IPS-15b (cell line): ENCODE measurements at regions not wholly inside any gene's neighbourhood (a gene's known extent, or its start where the extent isn't known, plus 50 kb on each side); places are given as distances from the start of the nearest gene placed in this dataset.

ENCODE experiments used
- H3K27me3 ChIP-seq: one replicate; pipeline ENCODE4 v1.6.1; 2013; ENCODE audit warnings: low read length; ENCODE audit not compliant: control insufficient read depth, insufficient read depth
- H3K36me3 ChIP-seq: one replicate; pipeline ENCODE4 v1.6.1; 2013; ENCODE audit warnings: low read length; ENCODE audit not compliant: control insufficient read depth, insufficient read depth
- H3K4me1 ChIP-seq: one replicate; pipeline ENCODE4 v1.6.1; 2013; ENCODE audit warnings: mild to moderate bottlenecking, low read length; ENCODE audit not compliant: control insufficient read depth, insufficient read depth
- H3K4me3 ChIP-seq: one replicate; pipeline ENCODE4 v1.5.1; 2013; ENCODE audit warnings: low read depth, low read length
- H3K9ac ChIP-seq: one replicate; pipeline ENCODE4 v1.6.1; 2013; ENCODE audit warnings: low read depth, mild to moderate bottlenecking, low read length
- H3K9me3 ChIP-seq: one replicate; pipeline ENCODE4 v1.6.1; 2013; ENCODE audit warnings: mild to moderate bottlenecking, low read length; ENCODE audit not compliant: control insufficient read depth, insufficient read depth

DNA sequence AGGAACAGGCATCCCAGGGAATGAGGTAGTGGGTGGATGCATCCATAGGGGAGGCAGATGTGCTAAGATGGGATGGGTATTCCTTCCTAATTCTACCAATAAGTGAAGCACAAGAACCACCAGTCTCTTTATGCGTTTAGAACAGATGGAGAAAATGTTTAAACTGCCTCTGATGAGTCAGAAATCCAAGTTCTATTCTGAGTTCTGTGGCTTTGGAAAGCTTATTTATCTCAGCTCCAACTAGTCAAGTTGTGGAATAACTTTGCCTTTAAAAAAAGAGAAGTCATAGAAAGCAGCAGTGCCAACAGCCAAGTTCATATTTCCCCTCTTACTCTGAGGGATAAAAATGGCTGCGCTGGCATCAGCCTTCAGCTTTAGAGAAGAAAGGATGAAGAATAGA lies 761.7 kb downstream of the IGSF11 start:
- Histone ChIP-seq H3K27me3 (no peaks in the 10 kb centered on the region), H3K4me1 (no peaks in the 10 kb centered on the region), H3K9me3 (no peaks in the 10 kb centered on the region), H3K36me3 (no peaks in the 10 kb centered on the region), H3K9ac (no peak overlapping the region), H3K4me3 (no peak overlapping the region)

GRCh38 chr3:118277814-118278213 lies 756.8 kb downstream of the IGSF11 start:
- H3K9ac ChIP-seq = no peak overlapping the region
- H3K4me1 ChIP-seq = peaks cover 9% of the 10 kb centered on the region
- no peaks in the 10 kb centered on the region for H3K36me3 ChIP-seq
- no peaks in the 10 kb centered on the region for H3K27me3 ChIP-seq
- no peak overlapping the region for H3K4me3 ChIP-seq
- H3K9me3 ChIP-seq = no peaks in the 10 kb centered on the region

DNA sequence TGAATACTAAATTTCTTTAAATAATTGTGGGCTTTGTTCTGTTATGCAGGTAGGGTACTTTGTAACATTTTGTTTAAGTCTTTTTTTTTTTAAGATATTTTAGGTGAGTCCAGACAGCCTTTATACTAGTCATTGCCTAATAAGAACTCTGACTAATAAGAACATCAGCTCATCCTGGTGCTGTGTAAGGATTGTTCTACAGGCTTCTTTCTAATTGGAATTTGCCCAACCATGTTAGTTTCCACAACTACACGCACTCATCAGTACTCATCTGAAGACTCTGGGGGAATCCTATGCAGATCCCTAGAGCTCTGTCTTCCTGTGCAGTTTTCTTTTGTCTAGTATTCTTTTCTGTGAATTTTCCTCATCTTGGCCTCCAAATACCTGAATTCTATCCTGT lies 741.8 kb downstream of the IGSF11 start:
- H3K4me3 ChIP-seq = no peak overlapping the region
- H3K36me3 ChIP-seq = no peaks in the 10 kb centered on the region
- H3K9ac ChIP-seq = no peak overlapping the region
- no peaks in the 10 kb centered on the region for H3K9me3 ChIP-seq
- H3K4me1 ChIP-seq = no peaks in the 10 kb centered on the region
- H3K27me3 ChIP-seq = no peaks in the 10 kb centered on the region

GRCh38 chr3:118298133-118298532 lies 736.5 kb downstream of the IGSF11 start:
- Histone ChIP-seq H3K4me1 (no peaks in the 10 kb centered on the region), H3K36me3 (no peaks in the 10 kb centered on the region), H3K27me3 (no peaks in the 10 kb centered on the region), H3K9ac (no peak overlapping the region), H3K9me3 (no peaks in the 10 kb centered on the region), H3K4me3 (no peak overlapping the region)

DNA sequence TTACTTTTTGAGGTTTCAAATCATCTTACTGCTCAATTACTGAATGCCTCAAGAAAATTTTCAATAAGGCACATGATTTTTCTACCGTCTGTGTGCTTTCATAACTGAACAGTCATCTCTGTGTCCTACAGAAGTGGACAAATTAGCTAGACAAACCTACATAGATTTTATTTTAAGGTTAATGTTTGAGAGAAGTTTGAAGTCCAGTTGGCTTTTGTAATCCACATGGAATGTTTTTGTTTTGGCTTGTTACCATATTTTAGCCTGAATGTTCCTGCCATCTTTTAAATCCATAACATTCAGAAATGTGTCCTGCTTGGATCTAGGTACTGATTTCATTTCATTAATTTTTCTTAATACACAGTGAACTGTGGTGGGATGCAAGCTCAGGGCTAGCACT lies 730.1 kb downstream of the IGSF11 start:
- Histone ChIP-seq H3K4me3 (no peak overlapping the region), H3K36me3 (no peaks in the 10 kb centered on the region), H3K9me3 (no peaks in the 10 kb centered on the region), H3K27me3 (no peaks in the 10 kb centered on the region), H3K4me1 (no peaks in the 10 kb centered on the region), H3K9ac (no peak overlapping the region)

GRCh38 chr3:118332699-118333098 lies 701.9 kb downstream of the IGSF11 start:
- Histone ChIP-seq H3K36me3 (no peaks in the 10 kb centered on the region), H3K9ac (no peak overlapping the region), H3K4me1 (no peaks in the 10 kb centered on the region), H3K9me3 (peaks cover 8% of the 10 kb centered on the region), H3K4me3 (no peak overlapping the region), H3K27me3 (no peaks in the 10 kb centered on the region)

GRCh38 chr3:118337649-118338048 lies 697.0 kb downstream of the IGSF11 start:
- Histone ChIP-seq H3K9ac (no peak overlapping the region), H3K4me1 (no peaks in the 10 kb centered on the region), H3K36me3 (no peaks in the 10 kb centered on the region), H3K4me3 (no peak overlapping the region), H3K27me3 (no peaks in the 10 kb centered on the region), H3K9me3 (peaks cover 7% of the 10 kb centered on the region)

DNA sequence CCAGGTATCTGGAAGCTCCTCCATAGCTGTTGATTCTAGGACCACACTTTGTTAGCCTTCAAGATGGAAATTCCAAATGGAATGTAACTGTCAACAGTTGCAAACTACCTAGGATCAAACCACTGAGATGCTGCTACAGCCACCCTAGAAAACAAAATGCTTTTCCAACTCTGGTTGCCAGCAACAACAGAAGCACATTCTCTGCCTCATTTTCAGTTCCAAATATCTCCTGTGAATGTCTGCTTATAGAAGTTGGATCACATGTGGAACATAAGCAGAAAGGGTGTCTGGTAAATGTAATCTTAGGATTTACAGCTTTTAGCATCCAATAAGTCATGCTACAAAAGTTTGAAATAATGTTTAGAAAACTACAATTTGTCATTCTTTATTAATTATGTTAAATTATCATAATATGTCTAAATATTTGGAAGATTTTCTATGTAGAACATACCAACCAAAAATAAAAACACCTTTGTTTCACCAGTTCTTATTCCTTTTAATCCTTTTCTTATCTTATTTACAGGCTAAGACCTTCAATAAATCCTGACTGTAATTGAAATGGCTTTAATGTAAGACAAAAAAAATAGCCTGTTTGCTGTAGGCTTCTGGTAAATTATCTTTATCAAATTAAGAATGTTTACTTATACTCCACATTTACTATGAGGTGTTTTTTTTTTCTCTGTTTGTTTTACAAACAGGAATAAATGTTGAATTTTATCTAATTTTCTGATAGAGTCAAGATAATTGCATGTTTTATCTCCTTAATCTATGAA lies 687.1 kb downstream of the IGSF11 start:
- H3K4me3 ChIP-seq = no peak overlapping the region
- no peaks in the 10 kb centered on the region for H3K27me3 ChIP-seq
- H3K9ac ChIP-seq = no peak overlapping the region
- no peaks in the 10 kb centered on the region for H3K36me3 ChIP-seq
- no peaks in the 10 kb centered on the region for H3K4me1 ChIP-seq
- H3K9me3 ChIP-seq = no peaks in the 10 kb centered on the region

- Histone ChIP-seq H3K36me3 (no peaks in the 10 kb centered on the region), H3K4me1 (no peaks in the 10 kb centered on the region), H3K9ac (no peak overlapping the region), H3K9me3 (no peaks in the 10 kb centered on the region), H3K27me3 (no peaks in the 10 kb centered on the region), H3K4me3 (no peak overlapping the region)
Measured at GRCh38 chr3:118348169-118348557, 686.5 kb downstream of the IGSF11 start.

DNA sequence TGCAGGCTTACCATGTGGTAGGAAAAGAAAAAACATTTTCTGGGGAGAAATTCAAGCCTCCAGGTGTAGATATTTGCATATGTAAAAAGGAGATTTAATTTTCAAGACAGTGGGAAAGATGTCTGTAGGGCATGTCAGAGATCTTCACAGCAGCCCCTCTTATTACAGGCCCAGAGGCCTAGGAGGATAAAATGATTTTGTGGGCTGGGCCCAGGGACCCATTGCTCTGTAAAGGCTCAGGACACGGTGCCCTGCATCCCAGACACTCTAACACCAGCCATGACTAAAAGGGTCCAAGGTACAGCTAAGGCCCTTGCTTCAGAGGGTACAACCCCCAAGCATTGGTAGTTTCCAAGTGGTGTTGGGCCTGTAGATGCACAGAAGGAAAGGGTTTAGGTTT lies 680.1 kb downstream of the IGSF11 start:
- Histone ChIP-seq H3K9ac (no peak overlapping the region), H3K4me1 (no peaks in the 10 kb centered on the region), H3K27me3 (no peaks in the 10 kb centered on the region), H3K4me3 (no peak overlapping the region), H3K36me3 (no peaks in the 10 kb centered on the region), H3K9me3 (peaks cover 11% of the 10 kb centered on the region)

DNA sequence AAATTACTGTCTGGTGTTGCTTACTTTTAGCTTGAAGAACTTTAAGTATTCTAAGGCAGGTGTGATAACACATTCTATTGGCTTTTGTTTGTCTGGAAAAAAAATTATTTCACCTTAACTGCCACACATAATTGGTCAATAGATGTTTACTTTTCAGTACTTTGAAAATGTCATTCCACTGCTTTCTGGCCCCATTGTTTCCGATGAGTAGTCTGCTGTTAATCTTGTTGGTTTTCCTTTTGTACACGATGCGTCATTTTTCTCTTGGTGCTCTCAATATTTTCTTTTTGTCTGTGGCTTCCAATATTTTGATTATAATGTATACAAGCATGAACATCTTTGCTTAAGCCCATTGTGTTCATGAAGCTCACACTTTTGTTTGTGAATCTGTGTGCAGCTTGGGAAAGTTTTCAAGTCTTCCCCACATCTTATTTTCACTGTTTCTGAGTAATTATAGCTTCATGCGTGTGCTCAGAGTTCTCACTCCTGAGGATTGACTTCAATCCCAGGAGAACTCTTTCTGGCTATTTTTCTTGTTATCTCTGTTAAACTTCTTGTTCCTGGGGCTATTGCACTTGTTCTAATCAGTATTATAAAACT lies 664.7 kb downstream of the IGSF11 start:
- H3K4me3 ChIP-seq = no peak overlapping the region

DNA sequence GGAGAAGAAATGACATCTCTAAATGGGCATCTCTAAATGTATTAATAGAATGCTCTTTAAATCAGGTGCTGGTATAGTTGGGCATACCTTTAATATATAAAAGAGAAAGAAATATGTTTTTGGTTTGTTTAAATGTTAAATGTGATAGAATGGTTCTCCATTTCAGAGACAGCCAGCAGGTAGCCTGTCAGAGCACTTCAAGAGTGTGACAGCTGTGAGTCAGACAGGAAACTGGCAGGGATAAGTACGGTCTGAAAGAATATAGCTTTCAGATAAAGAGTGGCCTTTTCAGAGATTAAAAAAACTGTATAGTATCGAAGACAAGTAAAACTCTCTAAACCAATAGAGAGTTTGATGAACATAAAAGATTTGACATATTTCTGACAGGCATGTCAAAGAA lies 654.1 kb downstream of the IGSF11 start:
- H3K9ac ChIP-seq = no peak overlapping the region
- no peaks in the 10 kb centered on the region for H3K4me1 ChIP-seq
- no peak overlapping the region for H3K4me3 ChIP-seq
- H3K9me3 ChIP-seq = no peaks in the 10 kb centered on the region
- H3K36me3 ChIP-seq = no peaks in the 10 kb centered on the region
- H3K27me3 ChIP-seq = no peaks in the 10 kb centered on the region

More for the DNA sequence above, 664.7 kb downstream of the IGSF11 start:
- H3K27me3 ChIP-seq = no peaks in the 10 kb centered on the region
- no peaks in the 10 kb centered on the region for H3K36me3 ChIP-seq
- H3K4me1 ChIP-seq = no peaks in the 10 kb centered on the region
- H3K9me3 ChIP-seq = peaks cover 5% of the 10 kb centered on the region
- no peak overlapping the region for H3K9ac ChIP-seq
